ENCODE measurements at regions not wholly inside any gene's neighbourhood (a gene's known extent, or its start where the extent isn't known, plus 50 kb on each side); places are given as distances from the start of the nearest gene placed in this dataset.

DNA sequence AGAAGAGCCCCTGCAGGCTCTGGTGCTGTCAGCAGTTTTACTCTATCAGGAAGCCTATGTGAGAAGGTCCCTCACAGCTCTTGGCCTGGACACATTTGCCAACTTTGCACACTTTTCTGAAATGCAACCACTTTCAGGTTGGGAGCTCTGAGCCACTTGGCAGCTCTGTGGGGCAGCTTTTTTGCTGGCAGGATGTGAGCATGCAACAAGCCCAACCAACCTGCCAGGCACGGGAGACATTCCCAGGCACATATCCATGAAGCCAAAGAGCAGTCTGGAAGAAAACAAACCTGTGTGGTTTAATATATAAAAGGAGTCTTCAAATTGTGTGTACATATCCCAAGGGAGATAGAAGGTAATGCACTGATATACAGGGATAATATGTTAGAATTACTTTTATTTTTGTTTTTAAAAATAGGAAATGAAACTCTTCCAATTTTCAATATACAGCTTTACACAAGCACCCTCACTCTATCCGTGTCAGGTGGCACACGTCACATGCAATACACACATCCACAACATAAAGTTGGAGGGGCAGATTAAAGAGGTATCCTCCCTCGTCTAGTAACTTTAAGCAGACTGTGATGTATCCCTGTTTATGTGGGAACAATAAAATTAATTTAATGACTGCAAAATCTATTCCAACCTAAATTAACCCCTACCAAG lies 57.4 kb upstream of the COX10 start:
- no peak for TF ChIP-seq SIN3A (IDR thresholded peaks at IDR 0.05; ENCODE audit: borderline replicate concordance, insufficient read depth, low read depth, low read length)
- CTCF ChIA-PET: no interaction called here
- intact Hi-C loops (cut with micrococcal nuclease; ENCODE audit: unreplicated experiment): no loop called here

DNA sequence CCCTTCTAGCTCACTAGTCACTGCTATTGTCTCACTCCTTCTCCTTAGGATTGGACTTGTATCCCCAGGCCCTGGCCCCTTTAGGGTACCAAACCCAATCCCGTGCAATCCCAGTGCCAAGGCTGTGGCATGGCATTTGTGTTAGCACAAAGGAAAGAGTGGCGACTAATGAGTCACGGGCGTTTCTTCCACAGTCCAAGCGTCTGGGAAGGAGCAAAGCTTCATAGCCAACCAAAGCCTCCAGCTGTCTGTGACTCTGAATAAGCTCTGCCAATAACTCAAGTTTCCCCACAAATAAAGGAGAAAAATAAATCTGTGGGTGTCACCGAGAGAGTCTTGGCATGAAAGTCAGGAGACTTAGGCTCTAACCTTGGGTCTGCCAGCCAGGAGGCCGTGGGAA lies 54.6 kb upstream of the COX10 start:
- H3K27me3 ChIP-seq (ENCODE audit: control insufficient read depth, insufficient read depth, low read length): no peaks in the 10 kb centered on the region; the same call in 1 of the 2 replicates
- ChIA-PET CTCF (no interaction called here), POLR2A (no interaction called here)
- in situ Hi-C loops (cut with HindIII; ENCODE audit: low pct_unique_long_range_greater_than_20kb, low sequenced_read_pairs): no loop called here
- H3K9me3 ChIP-seq (ENCODE audit: control insufficient read depth, insufficient read depth, low read depth, low read length): no peaks in the 10 kb centered on the region
- H3K4me3 ChIP-seq (ENCODE audit: low read depth in 2 of 2, low read length in 2 of 2): no peak overlapping the region
- no TSS peak for BruUV-seq (replicated peaks)
- TF ChIP-seq POLR2AphosphoS5 (IDR thresholded peaks at IDR 0.05; ENCODE audit: low read depth, low read length) (no peak), TCF7L2 (IDR thresholded peaks at IDR 0.05; ENCODE audit: low read depth, low read length) (no peak), REST (IDR thresholded peaks at IDR 0.05; ENCODE audit: insufficient read depth in 1 of 2, low read depth in 2 of 2, low read length in 1 of 2) (no peak), SIN3A (IDR thresholded peaks at IDR 0.05; ENCODE audit: borderline replicate concordance, insufficient read depth, low read depth, low read length) (no peak)
- TF ChIP-seq, protein P1, sequence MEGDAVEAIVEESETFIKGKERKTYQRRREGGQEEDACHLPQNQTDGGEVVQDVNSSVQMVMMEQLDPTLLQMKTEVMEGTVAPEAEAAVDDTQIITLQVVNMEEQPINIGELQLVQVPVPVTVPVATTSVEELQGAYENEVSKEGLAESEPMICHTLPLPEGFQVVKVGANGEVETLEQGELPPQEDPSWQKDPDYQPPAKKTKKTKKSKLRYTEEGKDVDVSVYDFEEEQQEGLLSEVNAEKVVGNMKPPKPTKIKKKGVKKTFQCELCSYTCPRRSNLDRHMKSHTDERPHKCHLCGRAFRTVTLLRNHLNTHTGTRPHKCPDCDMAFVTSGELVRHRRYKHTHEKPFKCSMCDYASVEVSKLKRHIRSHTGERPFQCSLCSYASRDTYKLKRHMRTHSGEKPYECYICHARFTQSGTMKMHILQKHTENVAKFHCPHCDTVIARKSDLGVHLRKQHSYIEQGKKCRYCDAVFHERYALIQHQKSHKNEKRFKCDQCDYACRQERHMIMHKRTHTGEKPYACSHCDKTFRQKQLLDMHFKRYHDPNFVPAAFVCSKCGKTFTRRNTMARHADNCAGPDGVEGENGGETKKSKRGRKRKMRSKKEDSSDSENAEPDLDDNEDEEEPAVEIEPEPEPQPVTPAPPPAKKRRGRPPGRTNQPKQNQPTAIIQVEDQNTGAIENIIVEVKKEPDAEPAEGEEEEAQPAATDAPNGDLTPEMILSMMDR (IDR thresholded peaks at IDR 0.05): no peak
- intact Hi-C loops (cut with micrococcal nuclease; ENCODE audit: unreplicated experiment): no loop called here
- ATAC-seq (no peak), DNase-seq (ENCODE audit: low read depth, low spot score) (no peak)
- H3K27ac ChIP-seq (ENCODE audit: low read length): no peak overlapping the region
- no peaks in the 10 kb centered on the region for H3K4me1 ChIP-seq (ENCODE audit: control insufficient read depth, insufficient read depth, low read length)
- no peaks in the 10 kb centered on the region for H3K36me3 ChIP-seq (ENCODE audit: control insufficient read depth, insufficient read depth, low read length)

More for the DNA sequence above, 57.4 kb upstream of the COX10 start:
- in situ Hi-C loops (cut with HindIII; ENCODE audit: low pct_unique_long_range_greater_than_20kb, low sequenced_read_pairs): no loop called here
- DNase-seq (ENCODE audit: low read depth, low spot score) (no peak), ATAC-seq (no peak)
- BruUV-seq (replicated peaks): no TSS peak
- no peaks in the 10 kb centered on the region for H3K4me1 ChIP-seq (ENCODE audit: control insufficient read depth, insufficient read depth, low read length)
- POLR2A ChIA-PET: no interaction called here
- no peaks in the 10 kb centered on the region; the same call in 1 of the 2 replicates for H3K27me3 ChIP-seq (ENCODE audit: control insufficient read depth, insufficient read depth, low read length)
- H3K36me3 ChIP-seq (ENCODE audit: control insufficient read depth, insufficient read depth, low read length): no peaks in the 10 kb centered on the region
- no peaks in the 10 kb centered on the region for H3K9me3 ChIP-seq (ENCODE audit: control insufficient read depth, insufficient read depth, low read depth, low read length)
- no peak overlapping the region for H3K4me3 ChIP-seq (ENCODE audit: low read depth in 2 of 2, low read length in 2 of 2)
- no peak overlapping the region for H3K27ac ChIP-seq (ENCODE audit: low read length)

DNA sequence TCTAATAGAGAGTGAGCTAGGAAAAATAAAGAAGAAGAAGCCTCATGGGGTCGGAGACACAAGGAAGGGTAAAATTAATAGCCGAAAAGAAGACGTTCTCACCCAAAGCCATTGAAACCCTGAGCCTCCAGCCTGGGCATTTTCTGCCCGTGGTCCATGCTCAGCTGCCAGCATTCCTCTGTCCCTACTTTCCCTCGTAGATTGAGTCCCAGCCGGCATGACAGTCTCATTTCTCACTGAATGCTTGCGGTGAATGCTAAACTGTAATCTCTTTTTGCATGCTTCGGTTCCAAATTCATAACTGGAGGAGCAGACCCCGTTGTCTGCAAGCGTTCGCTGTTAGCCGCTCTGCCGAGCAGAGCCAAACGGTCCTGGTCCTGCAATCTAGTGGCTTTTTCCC lies 54.0 kb upstream of the COX10 start:
- H3K9me3 ChIP-seq (ENCODE audit: control insufficient read depth, insufficient read depth, low read depth, low read length): no peaks in the 10 kb centered on the region
- in situ Hi-C loops (cut with HindIII; ENCODE audit: low pct_unique_long_range_greater_than_20kb, low sequenced_read_pairs) (no loop called here), intact Hi-C loops (cut with micrococcal nuclease; ENCODE audit: unreplicated experiment) (no loop called here)
- ATAC-seq (no peak), DNase-seq (ENCODE audit: low read depth, low spot score) (no peak)
- no peaks in the 10 kb centered on the region for H3K4me1 ChIP-seq (ENCODE audit: control insufficient read depth, insufficient read depth, low read length)
- CTCF ChIA-PET: no interaction called here
- H3K4me3 ChIP-seq (ENCODE audit: low read depth in 2 of 2, low read length in 2 of 2): no peak overlapping the region
- TF ChIP-seq SIN3A (IDR thresholded peaks at IDR 0.05; ENCODE audit: borderline replicate concordance, insufficient read depth, low read depth, low read length) (no peak), TCF7L2 (IDR thresholded peaks at IDR 0.05; ENCODE audit: low read depth, low read length) (no peak)
- TF ChIP-seq, protein P1 (IDR thresholded peaks at IDR 0.05): no peak
- H3K27ac ChIP-seq (ENCODE audit: low read length): no peak overlapping the region
- no TSS peak for BruUV-seq (replicated peaks)
- POLR2A ChIA-PET: no interaction called here
- H3K36me3 ChIP-seq (ENCODE audit: control insufficient read depth, insufficient read depth, low read length): no peaks in the 10 kb centered on the region
- H3K27me3 ChIP-seq (ENCODE audit: control insufficient read depth, insufficient read depth, low read length): no peaks in the 10 kb centered on the region; the same call in 1 of the 2 replicates
